SK-N-SH treated with all-trans-retinoic acid at 6 μM for 48 hours (cell line): ENCODE measurements at regions not wholly inside any gene's neighbourhood (a gene's known extent, or its start where the extent isn't known, plus 50 kb on each side); places are given as distances from the start of the nearest gene placed in this dataset.

Source experiments
- ATAC-seq: fragments of 200-7000 bp; cut with Tn5 transposase; 3 replicates; pipeline ENCODE4 v1.9.1; 2020; ENCODE audit warnings: mild to moderate bottlenecking, moderate library complexity
- ARNTL ChIP-seq: fragments of 450-650 bp; formaldehyde crosslinking; IDR thresholded peaks from 2 replicates; pipeline ENCODE4 v1.5.0; 2020; ENCODE audit warnings: low read depth, mild to moderate bottlenecking, moderate library complexity, borderline replicate concordance
- BACH2 ChIP-seq: fragments of 250-450 bp; sonication (Bioruptor Pico); IDR thresholded peaks from 2 replicates; pipeline ENCODE4 v1.9.0; 2021; ENCODE audit warnings: mild to moderate bottlenecking, borderline replicate concordance
- CSDC2 ChIP-seq: fragments of 250-450 bp; sonication (Bioruptor Pico); IDR thresholded peaks from 2 replicates; pipeline ENCODE4 v1.5.0; 2020; ENCODE audit warnings: mild to moderate bottlenecking, moderate library complexity
- ESRRG ChIP-seq: fragments of 250-450 bp; sonication (Bioruptor Pico); IDR thresholded peaks from 2 replicates; pipeline ENCODE4 v1.6.1; 2021; ENCODE audit warnings: mild to moderate bottlenecking
- GLIS3 ChIP-seq: fragments of 250-450 bp; sonication (Bioruptor Pico); IDR thresholded peaks from 2 replicates; pipeline ENCODE4 v1.5.0; 2020; ENCODE audit warnings: mild to moderate bottlenecking, moderate library complexity
- ISL1 ChIP-seq: fragments of 250-450 bp; sonication (Bioruptor Pico); IDR thresholded peaks from 2 replicates; pipeline ENCODE4 v2.1.2; 2022; ENCODE audit warnings: mild to moderate bottlenecking, moderate library complexity
- OSR1 ChIP-seq: fragments of 250-450 bp; sonication (Bioruptor Pico); IDR thresholded peaks from 2 replicates; pipeline ENCODE4 v1.8.0; 2022; ENCODE audit warnings: moderate library complexity, mild to moderate bottlenecking, inconsistent platforms
- PPARA ChIP-seq: fragments of 250-450 bp; sonication (Bioruptor Pico); IDR thresholded peaks from 2 replicates; pipeline ENCODE4 v1.5.0; 2020; ENCODE audit warnings: mild to moderate bottlenecking, borderline replicate concordance
- RARB ChIP-seq: fragments of 250-450 bp; sonication (Bioruptor Pico); IDR thresholded peaks from 2 replicates; pipeline ENCODE4 v1.8.0; 2021; ENCODE audit warnings: mild to moderate bottlenecking, moderate library complexity
- SNAI2 ChIP-seq: fragments of 250-450 bp; sonication (Bioruptor Pico); IDR thresholded peaks from 2 replicates; pipeline ENCODE4 v1.5.0; 2020; ENCODE audit warnings: mild to moderate bottlenecking, moderate library complexity
- TOX ChIP-seq: fragments of 250-450 bp; sonication (Bioruptor Pico); IDR thresholded peaks from 2 replicates; pipeline ENCODE4 v1.8.0; 2021; ENCODE audit warnings: mild to moderate bottlenecking, moderate library complexity, borderline replicate concordance
- ZC3H10 ChIP-seq: fragments of 250-450 bp; sonication (Bioruptor Pico); IDR thresholded peaks from 2 replicates; pipeline ENCODE4 v1.5.1; 2021; ENCODE audit warnings: mild to moderate bottlenecking, moderate library complexity
- ZFP3 ChIP-seq: fragments of 250-450 bp; sonication (Bioruptor Pico); IDR thresholded peaks from 2 replicates; pipeline ENCODE4 v1.5.0; 2020; ENCODE audit warnings: mild to moderate bottlenecking, moderate library complexity
- ZFP30 ChIP-seq: fragments of 450-650 bp; formaldehyde crosslinking; IDR thresholded peaks from 2 replicates; pipeline ENCODE4 v1.5.0; 2022; ENCODE audit warnings: mild to moderate bottlenecking, moderate library complexity
- ZNF565 ChIP-seq: fragments of 450-650 bp; formaldehyde crosslinking; conservative IDR thresholded peaks from 2 replicates; pipeline ENCODE4 v1.5.0; 2020; ENCODE audit warnings: low read depth, mild to moderate bottlenecking, moderate library complexity
- ZNF70 ChIP-seq: fragments of 450-650 bp; formaldehyde crosslinking; IDR thresholded peaks from 2 replicates; pipeline ENCODE4 v1.5.0; 2020; ENCODE audit warnings: mild to moderate bottlenecking, moderate library complexity
- ZNF8 ChIP-seq: fragments of 450-650 bp; formaldehyde crosslinking; IDR thresholded peaks from 2 replicates; pipeline ENCODE4 v1.5.0; 2020; ENCODE audit warnings: mild to moderate bottlenecking, moderate library complexity
- TF ChIP-seq, protein P1 (sequence below): fragments of 250-450 bp; sonication (Bioruptor Pico); IDR thresholded peaks from 2 replicates; pipeline ENCODE4 v1.5.0; 2020; ENCODE audit warnings: mild to moderate bottlenecking, moderate library complexity
- TF ChIP-seq, protein P2 (sequence below): fragments of 250-450 bp; sonication (Bioruptor Pico); IDR thresholded peaks from 2 replicates; pipeline ENCODE4 v1.8.0; 2021; ENCODE audit warnings: low read depth, mild to moderate bottlenecking, moderate library complexity, borderline replicate concordance
- TF ChIP-seq, protein P3 (sequence below): fragments of 250-450 bp; sonication (Bioruptor Pico); IDR thresholded peaks from 2 replicates; pipeline ENCODE4 v1.8.0; 2020; ENCODE audit warnings: mild to moderate bottlenecking, moderate library complexity, borderline replicate concordance
- TF ChIP-seq, protein P4 (sequence below): fragments of 250-450 bp; sonication (Bioruptor Pico); IDR thresholded peaks from 2 replicates; pipeline ENCODE4 v1.5.1; 2020; ENCODE audit warnings: low read depth, mild to moderate bottlenecking, moderate library complexity

DNA sequence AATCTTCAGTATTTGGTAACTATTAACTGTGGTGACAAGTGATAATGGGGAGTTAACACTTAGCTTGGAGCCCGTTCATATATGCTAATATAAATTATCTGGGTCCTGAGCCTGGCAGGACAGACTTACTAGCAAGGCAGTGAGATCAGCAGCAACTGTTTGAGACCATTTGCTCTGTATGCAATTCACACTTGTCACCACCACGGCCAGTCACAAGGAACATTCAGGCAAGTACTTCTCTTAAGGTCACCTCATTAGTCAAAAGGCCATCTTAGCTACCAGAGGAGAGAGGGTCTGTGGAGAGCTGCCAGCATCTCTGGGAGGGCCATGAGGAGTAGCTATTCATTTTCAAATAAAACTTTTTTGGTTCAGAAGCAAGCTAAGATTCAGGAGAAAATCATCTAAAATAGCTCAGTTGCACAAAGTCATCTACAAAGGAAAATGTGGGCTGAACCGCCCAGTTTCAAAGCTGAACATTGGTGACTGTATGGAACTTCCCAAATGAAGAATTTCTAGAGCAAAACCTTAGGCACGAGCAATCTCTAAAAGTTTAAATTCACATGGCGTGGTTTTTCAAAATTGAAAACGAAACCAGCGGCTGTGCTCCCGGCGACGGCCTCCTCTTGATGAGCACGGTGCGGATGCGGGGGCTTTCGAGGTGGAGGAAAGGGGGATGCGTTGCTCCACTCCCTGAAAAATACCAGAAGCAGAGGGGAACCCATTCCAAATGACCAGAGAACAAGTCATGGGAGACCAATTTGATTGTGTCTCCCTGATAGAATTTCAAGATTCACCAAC, 233.5 kb upstream of the MGMT start:
- no peak for ATAC-seq
- TF ChIP-seq BACH2 (no peak), TOX (no peak)
- TF ChIP-seq, protein P1, sequence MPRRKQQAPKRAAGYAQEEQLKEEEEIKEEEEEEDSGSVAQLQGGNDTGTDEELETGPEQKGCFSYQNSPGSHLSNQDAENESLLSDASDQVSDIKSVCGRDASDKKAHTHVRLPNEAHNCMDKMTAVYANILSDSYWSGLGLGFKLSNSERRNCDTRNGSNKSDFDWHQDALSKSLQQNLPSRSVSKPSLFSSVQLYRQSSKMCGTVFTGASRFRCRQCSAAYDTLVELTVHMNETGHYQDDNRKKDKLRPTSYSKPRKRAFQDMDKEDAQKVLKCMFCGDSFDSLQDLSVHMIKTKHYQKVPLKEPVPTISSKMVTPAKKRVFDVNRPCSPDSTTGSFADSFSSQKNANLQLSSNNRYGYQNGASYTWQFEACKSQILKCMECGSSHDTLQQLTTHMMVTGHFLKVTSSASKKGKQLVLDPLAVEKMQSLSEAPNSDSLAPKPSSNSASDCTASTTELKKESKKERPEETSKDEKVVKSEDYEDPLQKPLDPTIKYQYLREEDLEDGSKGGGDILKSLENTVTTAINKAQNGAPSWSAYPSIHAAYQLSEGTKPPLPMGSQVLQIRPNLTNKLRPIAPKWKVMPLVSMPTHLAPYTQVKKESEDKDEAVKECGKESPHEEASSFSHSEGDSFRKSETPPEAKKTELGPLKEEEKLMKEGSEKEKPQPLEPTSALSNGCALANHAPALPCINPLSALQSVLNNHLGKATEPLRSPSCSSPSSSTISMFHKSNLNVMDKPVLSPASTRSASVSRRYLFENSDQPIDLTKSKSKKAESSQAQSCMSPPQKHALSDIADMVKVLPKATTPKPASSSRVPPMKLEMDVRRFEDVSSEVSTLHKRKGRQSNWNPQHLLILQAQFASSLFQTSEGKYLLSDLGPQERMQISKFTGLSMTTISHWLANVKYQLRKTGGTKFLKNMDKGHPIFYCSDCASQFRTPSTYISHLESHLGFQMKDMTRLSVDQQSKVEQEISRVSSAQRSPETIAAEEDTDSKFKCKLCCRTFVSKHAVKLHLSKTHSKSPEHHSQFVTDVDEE (CRISPR knock-in tag): no peak

DNA sequence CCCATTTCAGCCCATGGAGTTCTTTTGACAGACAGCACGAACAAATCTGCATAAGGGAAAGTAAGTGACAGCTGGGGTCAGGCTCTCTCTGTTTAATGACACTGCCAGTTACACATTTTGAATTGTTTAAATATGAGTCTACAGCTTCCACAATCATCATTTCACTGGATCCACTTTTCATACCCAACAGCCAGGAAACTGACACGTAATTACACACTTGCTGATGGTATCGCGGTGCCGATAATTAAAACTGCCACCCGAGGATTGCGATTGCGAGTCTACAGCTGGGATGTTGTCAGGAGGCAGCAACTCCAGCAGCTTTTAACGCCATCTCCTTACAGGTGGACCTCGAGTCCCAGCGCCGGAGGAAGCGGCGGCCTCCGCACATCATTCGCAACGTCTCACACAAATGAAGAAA, 230.8 kb upstream of the MGMT start:
- TF ChIP-seq ZNF565 (no peak), ZFP3 (CRISPR knock-in tag) (no peak), SNAI2 (CRISPR knock-in tag) (no peak), ZNF8 (no peak), ESRRG (CRISPR knock-in tag) (no peak), CSDC2 (CRISPR knock-in tag) (no peak), ZNF70 (CRISPR knock-in tag) (no peak), ARNTL (no peak), GLIS3 (CRISPR knock-in tag) (no peak), ISL1 (no peak), BACH2 (no peak), RARB (CRISPR knock-in tag) (no peak), ZC3H10 (no peak), OSR1 (no peak), TOX (no peak), ZFP30 (CRISPR knock-in tag) (no peak)
- TF ChIP-seq, protein P2, sequence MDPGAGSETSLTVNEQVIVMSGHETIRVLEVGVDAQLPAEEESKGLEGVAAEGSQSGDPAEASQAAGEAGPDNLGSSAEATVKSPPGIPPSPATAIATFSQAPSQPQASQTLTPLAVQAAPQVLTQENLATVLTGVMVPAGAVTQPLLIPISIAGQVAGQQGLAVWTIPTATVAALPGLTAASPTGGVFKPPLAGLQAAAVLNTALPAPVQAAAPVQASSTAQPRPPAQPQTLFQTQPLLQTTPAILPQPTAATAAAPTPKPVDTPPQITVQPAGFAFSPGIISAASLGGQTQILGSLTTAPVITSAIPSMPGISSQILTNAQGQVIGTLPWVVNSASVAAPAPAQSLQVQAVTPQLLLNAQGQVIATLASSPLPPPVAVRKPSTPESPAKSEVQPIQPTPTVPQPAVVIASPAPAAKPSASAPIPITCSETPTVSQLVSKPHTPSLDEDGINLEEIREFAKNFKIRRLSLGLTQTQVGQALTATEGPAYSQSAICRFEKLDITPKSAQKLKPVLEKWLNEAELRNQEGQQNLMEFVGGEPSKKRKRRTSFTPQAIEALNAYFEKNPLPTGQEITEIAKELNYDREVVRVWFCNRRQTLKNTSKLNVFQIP: no peak
- TF ChIP-seq, protein P1 (CRISPR knock-in tag): no peak
- TF ChIP-seq, protein P3, sequence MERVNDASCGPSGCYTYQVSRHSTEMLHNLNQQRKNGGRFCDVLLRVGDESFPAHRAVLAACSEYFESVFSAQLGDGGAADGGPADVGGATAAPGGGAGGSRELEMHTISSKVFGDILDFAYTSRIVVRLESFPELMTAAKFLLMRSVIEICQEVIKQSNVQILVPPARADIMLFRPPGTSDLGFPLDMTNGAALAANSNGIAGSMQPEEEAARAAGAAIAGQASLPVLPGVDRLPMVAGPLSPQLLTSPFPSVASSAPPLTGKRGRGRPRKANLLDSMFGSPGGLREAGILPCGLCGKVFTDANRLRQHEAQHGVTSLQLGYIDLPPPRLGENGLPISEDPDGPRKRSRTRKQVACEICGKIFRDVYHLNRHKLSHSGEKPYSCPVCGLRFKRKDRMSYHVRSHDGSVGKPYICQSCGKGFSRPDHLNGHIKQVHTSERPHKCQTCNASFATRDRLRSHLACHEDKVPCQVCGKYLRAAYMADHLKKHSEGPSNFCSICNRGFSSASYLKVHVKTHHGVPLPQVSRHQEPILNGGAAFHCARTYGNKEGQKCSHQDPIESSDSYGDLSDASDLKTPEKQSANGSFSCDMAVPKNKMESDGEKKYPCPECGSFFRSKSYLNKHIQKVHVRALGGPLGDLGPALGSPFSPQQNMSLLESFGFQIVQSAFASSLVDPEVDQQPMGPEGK (CRISPR knock-in tag): no peak
- ATAC-seq: no peak

DNA sequence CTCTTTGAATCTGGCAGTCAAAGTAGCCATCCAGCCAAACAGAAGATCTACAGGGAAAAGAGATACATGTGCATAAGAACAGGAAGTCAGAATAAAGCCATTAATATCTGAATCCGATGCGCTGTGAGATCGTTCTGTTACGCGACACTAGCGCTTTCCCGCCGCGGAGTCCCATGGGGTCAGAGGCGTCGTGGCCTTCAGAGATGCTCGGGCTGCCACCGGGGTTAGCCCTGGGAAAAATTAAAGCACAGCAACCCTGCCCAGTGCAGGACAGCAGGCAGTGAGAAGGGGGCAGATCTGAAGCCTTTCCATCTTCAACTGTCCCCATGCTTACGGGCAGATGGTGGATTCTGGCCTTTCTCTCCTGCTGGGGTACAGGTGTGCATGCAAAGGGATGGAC, 225.6 kb upstream of the MGMT start:
- no peak for ATAC-seq
- TF ChIP-seq ZNF565 (no peak), RARB (CRISPR knock-in tag) (no peak)

DNA sequence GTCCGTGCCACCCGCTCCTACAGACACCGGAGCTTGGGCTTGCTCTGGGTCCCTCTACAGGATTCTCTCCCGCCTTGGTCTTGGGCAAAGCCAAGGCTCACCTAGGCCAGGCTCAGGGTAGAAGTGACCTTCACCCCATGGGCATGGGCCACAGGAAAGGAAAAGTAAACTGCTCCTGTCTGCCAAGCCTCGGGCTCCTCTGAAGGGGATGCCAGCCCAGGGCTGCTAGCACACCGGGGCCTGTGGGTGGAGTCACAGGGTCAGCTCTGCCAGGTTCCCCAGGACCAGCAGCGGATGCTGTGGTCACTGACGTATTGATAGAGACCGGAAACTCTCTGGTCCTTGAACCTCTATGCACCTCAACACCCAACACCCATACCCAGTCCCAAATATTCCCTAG, 222.7 kb upstream of the MGMT start:
- ATAC-seq: no peak
- TF ChIP-seq, protein P4, sequence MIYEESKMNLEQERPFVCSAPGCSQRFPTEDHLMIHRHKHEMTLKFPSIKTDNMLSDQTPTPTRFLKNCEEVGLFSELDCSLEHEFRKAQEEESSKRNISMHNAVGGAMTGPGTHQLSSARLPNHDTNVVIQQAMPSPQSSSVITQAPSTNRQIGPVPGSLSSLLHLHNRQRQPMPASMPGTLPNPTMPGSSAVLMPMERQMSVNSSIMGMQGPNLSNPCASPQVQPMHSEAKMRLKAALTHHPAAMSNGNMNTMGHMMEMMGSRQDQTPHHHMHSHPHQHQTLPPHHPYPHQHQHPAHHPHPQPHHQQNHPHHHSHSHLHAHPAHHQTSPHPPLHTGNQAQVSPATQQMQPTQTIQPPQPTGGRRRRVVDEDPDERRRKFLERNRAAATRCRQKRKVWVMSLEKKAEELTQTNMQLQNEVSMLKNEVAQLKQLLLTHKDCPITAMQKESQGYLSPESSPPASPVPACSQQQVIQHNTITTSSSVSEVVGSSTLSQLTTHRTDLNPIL (CRISPR knock-in tag): no peak
- no peak for TF ChIP-seq ZNF70 (CRISPR knock-in tag)
- TF ChIP-seq, protein P1 (CRISPR knock-in tag): no peak
- no peak for TF ChIP-seq ZNF8
- no peak for TF ChIP-seq RARB (CRISPR knock-in tag)
- no peak for TF ChIP-seq PPARA (CRISPR knock-in tag)
- no peak for TF ChIP-seq GLIS3 (CRISPR knock-in tag)
- no peak for TF ChIP-seq ISL1
- TF ChIP-seq, protein P3 (CRISPR knock-in tag): no peak
- no peak for TF ChIP-seq BACH2
- no peak for TF ChIP-seq ZC3H10
